GM23248 (cell line): ENCODE measurements at regions not wholly inside any gene's neighbourhood (a gene's known extent, or its start where the extent isn't known, plus 50 kb on each side); places are given as distances from the start of the nearest gene placed in this dataset.

Experiments used
- DNase-seq: peaks from one replicate; pipeline ENCODE4 v3.0.0-alpha.2; 2015
- H2AFZ ChIP-seq: fragments of 200-600 bp; sonication (generic); 2 replicates; pipeline ENCODE4 v1.6.1; 2016; ENCODE audit warnings: antibody characterized with exemption
- H3F3A ChIP-seq: fragments of 200-600 bp; sonication (generic); 2 replicates; pipeline ENCODE4 v1.6.1; 2016; ENCODE audit warnings: mild to moderate bottlenecking, antibody characterized with exemption, mixed run types; ENCODE audit not compliant: insufficient read depth
- H3K27ac ChIP-seq: fragments of 200-600 bp; sonication (generic); 2 replicates; pipeline ENCODE4 v1.5.1; 2016; ENCODE audit warnings: mild to moderate bottlenecking
- H3K27me3 ChIP-seq: fragments of 200-600 bp; sonication (generic); replicated peaks from 2 replicates; pipeline ENCODE4 v1.6.1; 2016; ENCODE audit warnings: mild to moderate bottlenecking; ENCODE audit not compliant: insufficient read depth
- H3K36me3 ChIP-seq: fragments of 200-600 bp; sonication (generic); 2 replicates; pipeline ENCODE4 v1.6.1; 2016; ENCODE audit warnings: low read depth, mild to moderate bottlenecking
- H3K4me1 ChIP-seq: fragments of 200-600 bp; sonication (generic); 2 replicates; pipeline ENCODE4 v1.6.1; 2016; ENCODE audit warnings: mild to moderate bottlenecking; ENCODE audit not compliant: insufficient read depth
- H3K4me2 ChIP-seq: fragments of 200-600 bp; sonication (generic); one replicate; pipeline ENCODE4 v1.6.1; 2016; ENCODE audit warnings: mild to moderate bottlenecking; ENCODE audit not compliant: unreplicated experiment
- H3K4me3 ChIP-seq: fragments of 200-600 bp; sonication (generic); 2 replicates; pipeline ENCODE4 v1.5.1; 2016; ENCODE audit warnings: mild to moderate bottlenecking
- H3K79me2 ChIP-seq: fragments of 200-600 bp; sonication (generic); 2 replicates; pipeline ENCODE4 v1.6.1; 2016; ENCODE audit warnings: mild to moderate bottlenecking; ENCODE audit not compliant: insufficient read depth
- H3K9ac ChIP-seq: fragments of 200-600 bp; sonication (generic); 2 replicates; pipeline ENCODE4 v1.6.1; 2016; ENCODE audit warnings: mild to moderate bottlenecking
- H3K9me2 ChIP-seq: fragments of 200-600 bp; sonication (generic); 2 replicates; pipeline ENCODE4 v1.6.1; 2016; ENCODE audit warnings: mixed run types, mild to moderate bottlenecking, moderate library complexity; ENCODE audit not compliant: insufficient read depth
- H3K9me3 ChIP-seq: fragments of 200-600 bp; sonication (generic); one replicate; pipeline ENCODE4 v1.6.1; 2017; ENCODE audit warnings: low read depth
- H4K20me1 ChIP-seq: fragments of 200-600 bp; sonication (generic); 2 replicates; pipeline ENCODE4 v1.6.0; 2016; ENCODE audit not compliant: insufficient read depth
- EZH2 ChIP-seq: fragments of 200-600 bp; sonication (generic); IDR thresholded peaks from 2 replicates; pipeline ENCODE4 v1.6.1; 2018; ENCODE audit warnings: antibody characterized with exemption, mild to moderate bottlenecking; ENCODE audit not compliant: insufficient read depth, poor library complexity, severe bottlenecking
- EZH2phosphoT487 ChIP-seq: fragments of 200-600 bp; sonication (generic); IDR thresholded peaks from 2 replicates; pipeline ENCODE4 v1.6.1; 2018; ENCODE audit warnings: antibody characterized with exemption, moderate library complexity, mild to moderate bottlenecking, low read depth; ENCODE audit not compliant: insufficient read depth
- WGBS, 2 experiments: methylation state at CpG; one replicate each; pipeline ENCODE4 v1.1.6; 2015 to 2017; ENCODE audit warnings: low lambda C conversion rate in 2 of 2, low coverage in 1 of 2; ENCODE audit errors: missing lambda C conversion rate in 2 of 2; 5-methylcytosine and 5-hydroxymethylcytosine counted together
- in situ Hi-C: fragments of 300-500 bp; cut with MboI; formaldehyde crosslinking; loops from 2 replicates; pipeline ENCODE4 v1.15.0; 2020

DNA sequence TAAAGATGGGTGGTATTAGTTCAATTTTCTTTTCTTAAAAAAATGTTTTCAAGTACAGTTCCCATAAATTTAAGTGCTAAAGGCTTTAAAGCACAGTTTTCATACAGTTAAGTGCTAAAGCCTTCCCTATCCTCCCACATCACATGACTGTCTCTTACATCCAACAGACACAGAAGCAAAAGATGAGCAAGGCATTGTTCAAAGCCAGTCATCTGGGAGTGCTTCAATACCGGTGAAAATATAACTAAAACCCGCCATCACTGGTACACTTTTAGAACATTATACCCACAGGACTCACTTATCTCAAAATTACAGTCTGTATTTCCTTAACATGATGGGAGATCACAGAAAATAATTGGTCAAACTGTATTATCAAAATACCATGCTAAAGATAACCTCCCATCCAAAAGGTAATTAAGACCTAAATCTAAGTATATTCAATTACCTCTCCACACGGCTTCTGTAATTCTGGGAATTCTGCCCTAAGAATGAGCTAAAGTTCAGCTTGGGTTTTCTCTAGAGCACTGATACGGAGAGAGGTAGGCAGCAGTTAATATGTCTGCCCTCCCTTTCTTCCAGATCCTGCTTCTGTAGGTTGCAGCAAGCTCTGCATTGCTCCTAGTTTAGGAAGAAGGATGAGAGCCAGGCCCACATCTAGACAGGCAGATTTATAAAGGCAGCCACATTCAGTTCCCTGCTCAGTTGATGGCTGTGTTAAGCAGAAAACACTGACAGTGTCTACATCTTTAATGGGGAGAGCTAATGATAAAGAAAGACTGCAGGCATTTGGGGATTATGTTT, 474.8 kb upstream of the PFKP start:
- no peaks in the 10 kb centered on the region for H4K20me1 ChIP-seq
- no peaks in the 10 kb centered on the region for H3K79me2 ChIP-seq
- H3K4me3 ChIP-seq = no peak overlapping the region
- H2AFZ ChIP-seq = no peak overlapping the region
- no peak for TF ChIP-seq EZH2
- TF ChIP-seq EZH2phosphoT487 = no peak
- H3F3A ChIP-seq = no peaks in the 10 kb centered on the region
- WGBS, 2 experiments = 16 to 19% methylated on average over 4 of the region's 4 CpGs
- no peak for DNase-seq
- in situ Hi-C loops = no loop called here
- H3K9me2 ChIP-seq = no peaks in the 10 kb centered on the region
- no peaks in the 10 kb centered on the region for H3K27me3 ChIP-seq
- H3K9ac ChIP-seq = no peak overlapping the region
- H3K36me3 ChIP-seq = no peaks in the 10 kb centered on the region
- no peaks in the 10 kb centered on the region for H3K4me1 ChIP-seq
- no peak overlapping the region for H3K27ac ChIP-seq
- no peaks in the 10 kb centered on the region for H3K9me3 ChIP-seq
- H3K4me2 ChIP-seq = no peak overlapping the region

DNA sequence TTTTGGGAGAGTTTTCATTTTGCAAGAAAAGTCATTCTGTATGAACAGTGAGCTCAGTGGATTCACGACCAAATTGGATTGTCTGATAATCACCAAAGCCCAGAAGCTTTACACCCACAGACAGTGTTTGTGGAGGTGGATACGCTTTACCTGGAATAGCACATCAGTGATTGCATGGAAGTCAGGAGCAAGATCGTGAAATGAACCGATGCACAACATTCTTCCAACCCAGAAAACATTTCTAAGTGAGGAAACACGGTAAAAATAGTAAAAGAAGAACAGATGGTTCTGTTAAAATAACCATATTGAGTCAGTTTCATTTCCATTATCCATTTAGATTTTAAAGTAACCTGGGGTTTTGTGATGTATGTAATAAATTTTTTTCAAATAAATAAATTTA, 478.2 kb upstream of the PFKP start:
- no peak overlapping the region for H3K9ac ChIP-seq
- no peaks in the 10 kb centered on the region for H3K9me2 ChIP-seq
- no peak for DNase-seq
- WGBS, 2 experiments = 13 to 15% methylated on average over 5 of the region's 5 CpGs
- H3K27ac ChIP-seq = no peak overlapping the region
- H3F3A ChIP-seq = no peaks in the 10 kb centered on the region
- in situ Hi-C loops = no loop called here
- H3K9me3 ChIP-seq = no peaks in the 10 kb centered on the region
- TF ChIP-seq EZH2phosphoT487 (no peak), EZH2 (no peak)
- no peak overlapping the region for H2AFZ ChIP-seq
- no peaks in the 10 kb centered on the region for H3K27me3 ChIP-seq
- H3K36me3 ChIP-seq = no peaks in the 10 kb centered on the region
- H4K20me1 ChIP-seq = no peaks in the 10 kb centered on the region
- H3K4me2 ChIP-seq = no peak overlapping the region
- no peak overlapping the region for H3K4me3 ChIP-seq
- H3K79me2 ChIP-seq = no peaks in the 10 kb centered on the region
- H3K4me1 ChIP-seq = no peaks in the 10 kb centered on the region

DNA sequence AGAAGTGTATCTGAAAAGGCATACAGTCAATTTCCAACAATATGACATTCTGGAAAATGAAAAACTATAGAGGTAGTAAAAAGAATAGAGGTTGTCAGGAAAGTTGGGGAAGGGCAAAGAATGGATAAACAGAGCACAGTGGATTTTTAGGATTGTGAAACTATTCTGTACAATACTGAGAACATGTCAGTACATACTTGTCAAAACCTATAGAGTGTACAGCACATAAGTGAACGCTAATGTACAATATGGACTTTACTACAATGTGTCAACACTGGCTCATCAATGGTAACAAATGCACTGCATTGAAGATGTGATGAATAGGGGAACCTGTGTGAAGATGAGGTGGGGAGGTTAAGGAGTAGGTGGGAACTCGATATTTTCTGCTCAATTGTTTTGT, 483.0 kb upstream of the PFKP start:
- no peak overlapping the region for H3K4me3 ChIP-seq
- H3K4me2 ChIP-seq = no peak overlapping the region
- TF ChIP-seq EZH2 = no peak
- TF ChIP-seq EZH2phosphoT487 = no peak
- no peaks in the 10 kb centered on the region for H4K20me1 ChIP-seq
- no peaks in the 10 kb centered on the region for H3F3A ChIP-seq
- no peaks in the 10 kb centered on the region for H3K4me1 ChIP-seq
- H3K9ac ChIP-seq = no peak overlapping the region
- H3K36me3 ChIP-seq = no peaks in the 10 kb centered on the region
- no peak overlapping the region for H2AFZ ChIP-seq
- H3K9me3 ChIP-seq = no peaks in the 10 kb centered on the region
- no peak for DNase-seq
- H3K27ac ChIP-seq = no peak overlapping the region
- no peaks in the 10 kb centered on the region for H3K79me2 ChIP-seq
- 31 to 37% methylated on average over 2 of the region's 2 CpGs for WGBS, 2 experiments
- no peaks in the 10 kb centered on the region for H3K9me2 ChIP-seq
- in situ Hi-C loops = no loop called here
- H3K27me3 ChIP-seq = no peaks in the 10 kb centered on the region

DNA sequence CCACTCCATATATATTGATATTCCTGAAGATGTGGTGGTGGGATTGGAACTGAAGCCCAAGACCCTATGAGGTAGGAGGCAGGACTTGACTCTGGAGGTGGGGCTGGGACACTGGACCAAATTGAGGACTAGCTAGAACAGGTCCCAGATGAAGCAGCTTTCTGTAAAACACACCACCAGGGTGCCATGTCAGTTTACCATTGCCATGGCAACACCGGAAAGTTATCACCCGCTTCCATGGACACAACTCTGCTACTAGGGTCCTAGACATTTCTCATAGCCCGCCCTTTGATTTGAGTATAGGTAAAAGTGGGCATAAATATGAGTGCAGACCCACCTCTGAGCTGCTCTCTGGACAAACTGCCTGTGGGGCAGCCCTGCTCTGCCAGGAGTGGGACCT, 490.5 kb upstream of the PFKP start:
- Histone ChIP-seq H2AFZ (no peak overlapping the region), H3K4me2 (no peak overlapping the region), H3K27me3 (no peaks in the 10 kb centered on the region), H3K4me3 (no peak overlapping the region), H4K20me1 (no peaks in the 10 kb centered on the region), H3K27ac (no peak overlapping the region), H3F3A (no peaks in the 10 kb centered on the region), H3K9ac (no peak overlapping the region), H3K36me3 (no peaks in the 10 kb centered on the region), H3K79me2 (no peaks in the 10 kb centered on the region), H3K9me3 (no peaks in the 10 kb centered on the region), H3K4me1 (no peaks in the 10 kb centered on the region), H3K9me2 (no peaks in the 10 kb centered on the region)
- WGBS, 2 experiments = 27 to 32% methylated on average over 3 of the region's 3 CpGs
- TF ChIP-seq EZH2 = no peak
- no peak for TF ChIP-seq EZH2phosphoT487
- in situ Hi-C loops = no loop called here
- no peak for DNase-seq

DNA sequence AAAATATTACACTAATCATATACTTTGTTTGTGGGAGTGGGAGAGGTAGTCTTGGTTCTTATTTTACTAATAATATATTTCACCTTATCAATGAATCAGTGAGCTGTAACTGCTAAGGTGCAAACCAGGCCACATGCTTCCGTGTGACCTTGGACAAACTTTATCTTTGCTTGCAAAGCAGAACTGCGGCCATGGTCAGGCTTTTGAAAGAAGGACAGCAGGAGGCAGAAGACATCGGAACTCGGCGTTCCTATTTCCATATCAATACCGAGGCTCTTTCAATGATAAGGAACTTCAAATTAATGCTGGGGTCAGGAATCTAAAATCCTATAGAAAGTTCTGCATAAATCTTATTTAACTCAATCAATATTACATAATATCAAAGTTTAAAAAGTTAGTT, 491.9 kb upstream of the PFKP start:
- Histone ChIP-seq H3K9me2 (no peaks in the 10 kb centered on the region), H3K4me3 (no peak overlapping the region), H3K27ac (no peak overlapping the region), H3K36me3 (no peaks in the 10 kb centered on the region), H3K9ac (no peak overlapping the region), H3K27me3 (no peaks in the 10 kb centered on the region), H3F3A (no peaks in the 10 kb centered on the region), H2AFZ (no peak overlapping the region), H3K9me3 (no peaks in the 10 kb centered on the region), H3K4me1 (no peaks in the 10 kb centered on the region), H4K20me1 (no peaks in the 10 kb centered on the region), H3K79me2 (no peaks in the 10 kb centered on the region), H3K4me2 (no peak overlapping the region)
- whole genome bisulfite sequencing, 2 experiments = 32 to 38% methylated on average over 6 of the region's 6 CpGs
- no peak for TF ChIP-seq EZH2phosphoT487
- TF ChIP-seq EZH2 = no peak
- in situ Hi-C loops = no loop called here
- no peak for DNase-seq
